Superior temporal gyrus (tissue), 1 donor: ENCODE measurements at regions not wholly inside any gene's neighbourhood (a gene's known extent, or its start where the extent isn't known, plus 50 kb on each side); places are given as distances from the start of the nearest gene placed in this dataset.

Experiments
- DNase-seq: peaks from one replicate; pipeline ENCODE4 v3.0.0-alpha.2; 2016; ENCODE audit errors: extremely low spot score

- peak; percentile 29 for DNase-seq
Measured at GRCh38 chr18:70671889-70672565, 383.2 kb downstream of the SOCS6 start.

- no peak for DNase-seq
Measured at GRCh38 chr18:70666936-70667335, 378.1 kb downstream of the SOCS6 start.

GRCh38 chr18:70663141-70663540 is 374.3 kb downstream of the SOCS6 start:
- DNase-seq: no peak

GRCh38 chr18:70662588-70662987 is 373.7 kb downstream of the SOCS6 start:
- DNase-seq: no peak

- DNase-seq: no peak
Measured at GRCh38 chr18:70659036-70659925, 370.4 kb downstream of the SOCS6 start.

GRCh38 chr18:70653671-70654070 is 364.8 kb downstream of the SOCS6 start:
- DNase-seq: no peak

GRCh38 chr18:70650878-70651277 is 362.0 kb downstream of the SOCS6 start:
- DNase-seq: no peak

GRCh38 chr18:70649683-70650082 is 360.8 kb downstream of the SOCS6 start:
- DNase-seq: no peak

GRCh38 chr18:70645971-70646370 is 357.1 kb downstream of the SOCS6 start:
- DNase-seq: no peak

GRCh38 chr18:70643812-70644211 is 355.0 kb downstream of the SOCS6 start:
- no peak for DNase-seq

- DNase-seq: no peak
Measured at GRCh38 chr18:70641156-70641775, 352.4 kb downstream of the SOCS6 start.

GRCh38 chr18:70640336-70640887 is 351.6 kb downstream of the SOCS6 start:
- no peak for DNase-seq

GRCh38 chr18:70636991-70637390 is 348.1 kb downstream of the SOCS6 start:
- no peak for DNase-seq

GRCh38 chr18:70634576-70635147 is 345.8 kb downstream of the SOCS6 start:
- DNase-seq: no peak

- DNase-seq: no peak
Measured at GRCh38 chr18:70627182-70627802, 338.4 kb downstream of the SOCS6 start.

- no peak for DNase-seq
Measured at GRCh38 chr18:70622622-70623419, 334.0 kb downstream of the SOCS6 start.

GRCh38 chr18:70621710-70622109 is 332.9 kb downstream of the SOCS6 start:
- DNase-seq: no peak

GRCh38 chr18:70620837-70621612 is 332.2 kb downstream of the SOCS6 start:
- DNase-seq: no peak

- DNase-seq: no peak
Measured at GRCh38 chr18:70617020-70617763, 328.3 kb downstream of the SOCS6 start.
